ENCODE measurements at regions not wholly inside any gene's neighbourhood (a gene's known extent, or its start where the extent isn't known, plus 50 kb on each side); places are given as distances from the start of the nearest gene placed in this dataset.

DNA sequence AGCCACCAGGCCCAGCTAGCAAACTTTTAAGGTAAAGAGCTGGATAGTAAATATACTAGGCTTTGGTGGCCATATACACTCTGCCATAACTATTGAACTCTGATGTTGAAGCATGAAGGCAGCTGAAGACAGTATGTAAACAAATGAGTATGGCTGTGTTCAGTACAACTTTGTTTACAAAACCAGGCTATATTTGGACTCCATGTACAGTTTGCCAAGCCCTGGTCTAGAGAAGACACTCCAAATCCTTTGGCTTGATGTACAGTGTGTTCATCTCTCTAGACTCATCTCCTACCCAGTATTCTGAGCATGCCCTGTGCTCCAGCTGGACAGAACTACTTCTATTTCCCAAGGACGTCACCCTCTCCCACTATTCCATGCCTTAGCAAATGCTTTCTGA lies 54.3 kb upstream of the MEGF10 start:
- Histone ChIP-seq H3K4me3 (no peak overlapping the region), H3K27ac (no peak overlapping the region), H3K27me3 (no peaks in the 10 kb centered on the region), H3K9me3 (no peaks in the 10 kb centered on the region), H3K36me3 (no peaks in the 10 kb centered on the region), H3K4me1 (no peaks in the 10 kb centered on the region)
- 67 to 83% methylated on average over 1 of the region's 1 CpG for WGBS, 2 donors
- ATAC-seq (ENCODE audit: low FRiP score in 2 of 2) (no peak), DNase-seq (no peak)
- TF ChIP-seq POLR2AphosphoS5 (IDR thresholded peaks at IDR 0.05) (no peak), POLR2A (IDR thresholded peaks at IDR 0.05) (no peak), EP300 (IDR thresholded peaks at IDR 0.05) (no peak), CTCF (IDR thresholded peaks at IDR 0.05) (no peak)

Small RNAs in the stretch of these regions (small RNA-seq; reads per million reads assigned to genes)
- 0 reads per million in 4 donors for gene AC011416.2
- 0 reads per million in 4 donors for gene MRPS5P3

All from upper lobe of left lung (tissue), 6 donors.